ENCODE measurements at regions not wholly inside any gene's neighbourhood (a gene's known extent, or its start where the extent isn't known, plus 50 kb on each side); places are given as distances from the start of the nearest gene placed in this dataset.

DNA sequence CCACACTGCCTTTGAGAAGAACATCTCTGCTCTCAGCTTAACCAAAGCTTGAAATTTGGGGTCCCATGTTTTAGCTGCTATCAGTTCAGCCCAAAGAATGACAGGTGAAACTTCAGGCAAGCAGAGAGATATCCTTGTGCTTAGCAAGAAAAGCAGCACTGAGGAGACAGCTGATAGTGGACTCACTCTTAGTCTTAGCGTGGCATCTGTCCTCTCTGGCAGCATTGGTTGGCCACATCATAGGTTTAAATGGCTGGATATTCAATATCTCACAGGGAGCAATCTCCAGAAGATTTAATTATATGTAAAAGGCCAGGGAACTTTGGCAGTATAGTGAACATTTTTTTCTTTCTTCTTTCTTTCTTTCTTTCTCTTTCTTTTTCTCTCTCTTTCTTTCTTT is 131.1 kb upstream of the SGK1 start:
- H3K4me2 ChIP-seq (ENCODE audit: low read length): no peak overlapping the region
- DNase-seq: no peak
- no CpG with 5 or more reads among the region's 1 CpG for WGBS (ENCODE audit: extremely low coverage, insufficient coverage, insufficient read length)
- H3K4me1 ChIP-seq (ENCODE audit: control insufficient read depth in 1 of 2, insufficient read depth in 2 of 2, low read length in 2 of 2): peaks cover 0 to 7% of the 10 kb centered on the region in 2 experiments
- no peaks in the 10 kb centered on the region for H3K9me3 ChIP-seq (ENCODE audit: insufficient read depth, low read depth, low read length)
- H3K27me3 ChIP-seq (ENCODE audit: insufficient read depth, low read length): no peaks in the 10 kb centered on the region
- H4K12ac ChIP-seq (ENCODE audit: low read depth, low read length): no peak overlapping the region
- H3K18ac ChIP-seq (ENCODE audit: low read length): no peak overlapping the region
- no peak overlapping the region for H2BK12ac ChIP-seq (ENCODE audit: low read length)
- H4K8ac ChIP-seq (ENCODE audit: low read depth, low read length): no peak overlapping the region
- H2BK120ac ChIP-seq (ENCODE audit: insufficient read depth, low read length, poor library complexity): no peak overlapping the region
- no peak overlapping the region for H3K9ac ChIP-seq (ENCODE audit: low read length)
- H2AK5ac ChIP-seq (ENCODE audit: low read length): no peak overlapping the region
- no peak overlapping the region for H4K91ac ChIP-seq (ENCODE audit: low read depth, low read length)
- no peaks in the 10 kb centered on the region for H3K79me1 ChIP-seq (ENCODE audit: low read length)
- H3K4ac ChIP-seq (ENCODE audit: low read depth, low read length): no peak overlapping the region
- H3K14ac ChIP-seq (ENCODE audit: low read length): no peak overlapping the region
- H3K23ac ChIP-seq (ENCODE audit: low read length): no peak overlapping the region
- no peak overlapping the region for H3K27ac ChIP-seq (ENCODE audit: low read depth, low read length)
- no peaks in the 10 kb centered on the region for H3K79me2 ChIP-seq (ENCODE audit: control insufficient read depth, insufficient read depth, low read length, poor library complexity)
- no peaks in the 10 kb centered on the region for H3K36me3 ChIP-seq (ENCODE audit: control insufficient read depth in 1 of 2, insufficient read depth in 2 of 2, low read length in 2 of 2)
- no peak overlapping the region for H3K4me3 ChIP-seq (ENCODE audit: low read depth, low read length)
- no peak overlapping the region for H2BK5ac ChIP-seq (ENCODE audit: low read depth, low read length, poor library complexity)
- H2AFZ ChIP-seq (ENCODE audit: insufficient read depth, low read length, poor library complexity): no peak overlapping the region

- Histone ChIP-seq H3K79me1 (ENCODE audit: low read length) (no peaks in the 10 kb centered on the region), H3K4me3 (ENCODE audit: low read depth, low read length) (no peak overlapping the region), H2AK5ac (ENCODE audit: low read length) (no peak overlapping the region), H4K8ac (ENCODE audit: low read depth, low read length) (no peak overlapping the region), H2AFZ (ENCODE audit: insufficient read depth, low read length, poor library complexity) (no peak overlapping the region), H3K4me1 (ENCODE audit: control insufficient read depth in 1 of 2, insufficient read depth in 2 of 2, low read length in 2 of 2) (no peaks in the 10 kb centered on the region), H2BK5ac (ENCODE audit: low read depth, low read length, poor library complexity) (no peak overlapping the region), H3K79me2 (ENCODE audit: control insufficient read depth, insufficient read depth, low read length, poor library complexity) (no peaks in the 10 kb centered on the region), H3K14ac (ENCODE audit: low read length) (no peak overlapping the region), H2BK12ac (ENCODE audit: low read length) (no peak overlapping the region), H2BK120ac (ENCODE audit: insufficient read depth, low read length, poor library complexity) (no peak overlapping the region), H3K9me3 (ENCODE audit: insufficient read depth, low read depth, low read length) (no peaks in the 10 kb centered on the region), H3K9ac (ENCODE audit: low read length) (no peak overlapping the region), H3K36me3 (ENCODE audit: control insufficient read depth in 1 of 2, insufficient read depth in 2 of 2, low read length in 2 of 2) (no peaks in the 10 kb centered on the region), H3K18ac (ENCODE audit: low read length) (no peak overlapping the region), H3K4ac (ENCODE audit: low read depth, low read length) (no peak overlapping the region), H4K91ac (ENCODE audit: low read depth, low read length) (no peak overlapping the region), H3K27ac (ENCODE audit: low read depth, low read length) (no peak overlapping the region), H3K23ac (ENCODE audit: low read length) (no peak overlapping the region), H3K27me3 (ENCODE audit: insufficient read depth, low read length) (no peaks in the 10 kb centered on the region), H4K12ac (ENCODE audit: low read depth, low read length) (no peak overlapping the region), H3K4me2 (ENCODE audit: low read length) (no peak overlapping the region)
- peak; percentile 52 to 73 for DNase-seq
- WGBS (ENCODE audit: extremely low coverage, insufficient coverage, insufficient read length): no CpG with 5 or more reads among the region's 3 CpGs
These were observed 130.0 kb upstream of the SGK1 start for GRCh38 chr6:134447883-134448387.

GRCh38 chr6:134447423-134447822 is 129.5 kb upstream of the SGK1 start:
- H3K9ac ChIP-seq (ENCODE audit: low read length): no peak overlapping the region
- no peaks in the 10 kb centered on the region for H3K79me1 ChIP-seq (ENCODE audit: low read length)
- no peaks in the 10 kb centered on the region for H3K36me3 ChIP-seq (ENCODE audit: control insufficient read depth in 1 of 2, insufficient read depth in 2 of 2, low read length in 2 of 2)
- no peaks in the 10 kb centered on the region for H3K27me3 ChIP-seq (ENCODE audit: insufficient read depth, low read length)
- peak in 1 of 2 donors; percentile 5 for DNase-seq
- no peak overlapping the region for H3K4ac ChIP-seq (ENCODE audit: low read depth, low read length)
- no peak overlapping the region for H3K4me2 ChIP-seq (ENCODE audit: low read length)
- no peak overlapping the region for H3K4me3 ChIP-seq (ENCODE audit: low read depth, low read length)
- no peak overlapping the region for H2BK5ac ChIP-seq (ENCODE audit: low read depth, low read length, poor library complexity)
- no peak overlapping the region for H4K8ac ChIP-seq (ENCODE audit: low read depth, low read length)
- no peak overlapping the region for H3K18ac ChIP-seq (ENCODE audit: low read length)
- H4K12ac ChIP-seq (ENCODE audit: low read depth, low read length): no peak overlapping the region
- no peak overlapping the region for H3K23ac ChIP-seq (ENCODE audit: low read length)
- H3K4me1 ChIP-seq (ENCODE audit: control insufficient read depth in 1 of 2, insufficient read depth in 2 of 2, low read length in 2 of 2): no peaks in the 10 kb centered on the region
- H2BK12ac ChIP-seq (ENCODE audit: low read length): no peak overlapping the region
- H4K91ac ChIP-seq (ENCODE audit: low read depth, low read length): no peak overlapping the region
- no peaks in the 10 kb centered on the region for H3K79me2 ChIP-seq (ENCODE audit: control insufficient read depth, insufficient read depth, low read length, poor library complexity)
- no peak overlapping the region for H3K27ac ChIP-seq (ENCODE audit: low read depth, low read length)
- no CpG with 5 or more reads among the region's 3 CpGs for WGBS (ENCODE audit: extremely low coverage, insufficient coverage, insufficient read length)
- H2AFZ ChIP-seq (ENCODE audit: insufficient read depth, low read length, poor library complexity): no peak overlapping the region
- no peak overlapping the region for H2BK120ac ChIP-seq (ENCODE audit: insufficient read depth, low read length, poor library complexity)
- no peak overlapping the region for H3K14ac ChIP-seq (ENCODE audit: low read length)
- H2AK5ac ChIP-seq (ENCODE audit: low read length): no peak overlapping the region
- H3K9me3 ChIP-seq (ENCODE audit: insufficient read depth, low read depth, low read length): no peaks in the 10 kb centered on the region

- Histone ChIP-seq H3K4me1 (ENCODE audit: control insufficient read depth in 1 of 2, insufficient read depth in 2 of 2, low read length in 2 of 2) (no peaks in the 10 kb centered on the region), H2BK12ac (ENCODE audit: low read length) (no peak overlapping the region), H3K9ac (ENCODE audit: low read length) (no peak overlapping the region), H3K79me2 (ENCODE audit: control insufficient read depth, insufficient read depth, low read length, poor library complexity) (no peaks in the 10 kb centered on the region), H3K79me1 (ENCODE audit: low read length) (no peaks in the 10 kb centered on the region), H3K4me3 (ENCODE audit: low read depth, low read length) (no peak overlapping the region), H3K4ac (ENCODE audit: low read depth, low read length) (no peak overlapping the region), H2BK5ac (ENCODE audit: low read depth, low read length, poor library complexity) (no peak overlapping the region), H3K4me2 (ENCODE audit: low read length) (no peak overlapping the region), H2AFZ (ENCODE audit: insufficient read depth, low read length, poor library complexity) (no peak overlapping the region), H4K91ac (ENCODE audit: low read depth, low read length) (no peak overlapping the region), H3K27me3 (ENCODE audit: insufficient read depth, low read length) (no peaks in the 10 kb centered on the region), H2BK120ac (ENCODE audit: insufficient read depth, low read length, poor library complexity) (no peak overlapping the region), H4K12ac (ENCODE audit: low read depth, low read length) (no peak overlapping the region), H2AK5ac (ENCODE audit: low read length) (no peak overlapping the region), H3K18ac (ENCODE audit: low read length) (no peak overlapping the region), H4K8ac (ENCODE audit: low read depth, low read length) (no peak overlapping the region), H3K9me3 (ENCODE audit: insufficient read depth, low read depth, low read length) (no peaks in the 10 kb centered on the region), H3K36me3 (ENCODE audit: control insufficient read depth in 1 of 2, insufficient read depth in 2 of 2, low read length in 2 of 2) (no peaks in the 10 kb centered on the region), H3K23ac (ENCODE audit: low read length) (no peak overlapping the region), H3K14ac (ENCODE audit: low read length) (no peak overlapping the region), H3K27ac (ENCODE audit: low read depth, low read length) (no peak overlapping the region)
- WGBS (ENCODE audit: extremely low coverage, insufficient coverage, insufficient read length): no CpG with 5 or more reads among the region's 3 CpGs
- no peak for DNase-seq
These were observed 129.0 kb upstream of the SGK1 start for GRCh38 chr6:134446896-134447295.
